ENCODE measurements at regions not wholly inside any gene's neighbourhood (a gene's known extent, or its start where the extent isn't known, plus 50 kb on each side); places are given as distances from the start of the nearest gene placed in this dataset.

- DNase-seq (ENCODE audit: low spot score): no peak
- in situ Hi-C loops (cut with HindIII; ENCODE audit: low sequenced_read_pairs): no loop called here
Measured at GRCh38 chr3:117303443-117303842, 593.9 kb downstream of the TUSC7 start.

DNA sequence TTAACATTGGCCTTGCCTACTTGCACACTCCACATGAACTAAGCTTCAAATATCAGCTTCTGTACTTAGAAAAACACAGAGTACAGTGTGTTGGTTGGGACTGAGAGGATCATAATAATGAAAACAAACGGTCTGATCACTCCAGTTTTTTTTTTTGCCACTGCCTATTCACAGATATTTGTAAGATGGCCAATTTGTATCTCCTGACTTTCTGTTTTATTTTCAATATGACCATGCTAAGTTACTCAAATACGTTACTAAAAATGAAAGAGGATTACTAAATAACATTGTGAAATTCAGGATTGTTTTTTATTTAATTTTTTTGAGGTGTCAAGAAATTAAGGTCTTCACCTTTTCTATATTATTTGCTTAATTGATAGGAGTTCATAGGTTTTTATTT is 595.1 kb downstream of the TUSC7 start:
- in situ Hi-C loops (cut with HindIII; ENCODE audit: low sequenced_read_pairs): no loop called here

GRCh38 chr3:117305681-117306080 is 596.1 kb downstream of the TUSC7 start:
- no peak for DNase-seq (ENCODE audit: low spot score)
- in situ Hi-C loops (cut with HindIII; ENCODE audit: low sequenced_read_pairs): no loop called here

More for the DNA sequence above, 595.1 kb downstream of the TUSC7 start:
- no peak for DNase-seq (ENCODE audit: low spot score)

- in situ Hi-C loops (cut with HindIII; ENCODE audit: low sequenced_read_pairs): no loop called here
- no peak for DNase-seq (ENCODE audit: low spot score)
Measured at GRCh38 chr3:117306299-117306698, 596.7 kb downstream of the TUSC7 start.

GRCh38 chr3:117308353-117308752 is 598.8 kb downstream of the TUSC7 start:
- in situ Hi-C loops (cut with HindIII; ENCODE audit: low sequenced_read_pairs): no loop called here
- DNase-seq (ENCODE audit: low spot score): no peak

GRCh38 chr3:117308756-117309155 is 599.2 kb downstream of the TUSC7 start:
- no peak for DNase-seq (ENCODE audit: low spot score)
- in situ Hi-C loops (cut with HindIII; ENCODE audit: low sequenced_read_pairs): no loop called here

DNA sequence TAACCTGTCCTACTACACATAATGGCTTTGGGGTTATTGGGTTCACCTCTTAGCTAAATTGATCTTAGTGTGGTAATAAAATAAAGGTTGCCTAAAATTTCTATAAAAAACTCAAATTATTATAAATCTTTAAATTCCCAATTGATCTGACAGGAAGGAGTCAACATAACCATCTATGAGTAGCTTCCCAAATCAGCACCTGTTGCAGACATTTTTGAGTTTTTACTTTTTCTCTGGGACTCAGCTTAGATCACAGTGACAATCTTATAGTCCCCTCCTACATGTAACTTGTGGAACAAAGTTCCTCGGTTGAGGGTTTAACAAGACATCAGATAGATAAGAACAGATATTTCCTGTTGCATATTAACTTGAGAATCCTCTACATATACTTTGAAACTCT is 601.0 kb downstream of the TUSC7 start:
- in situ Hi-C loops (cut with HindIII; ENCODE audit: low sequenced_read_pairs): no loop called here
- DNase-seq (ENCODE audit: low spot score): no peak

DNA sequence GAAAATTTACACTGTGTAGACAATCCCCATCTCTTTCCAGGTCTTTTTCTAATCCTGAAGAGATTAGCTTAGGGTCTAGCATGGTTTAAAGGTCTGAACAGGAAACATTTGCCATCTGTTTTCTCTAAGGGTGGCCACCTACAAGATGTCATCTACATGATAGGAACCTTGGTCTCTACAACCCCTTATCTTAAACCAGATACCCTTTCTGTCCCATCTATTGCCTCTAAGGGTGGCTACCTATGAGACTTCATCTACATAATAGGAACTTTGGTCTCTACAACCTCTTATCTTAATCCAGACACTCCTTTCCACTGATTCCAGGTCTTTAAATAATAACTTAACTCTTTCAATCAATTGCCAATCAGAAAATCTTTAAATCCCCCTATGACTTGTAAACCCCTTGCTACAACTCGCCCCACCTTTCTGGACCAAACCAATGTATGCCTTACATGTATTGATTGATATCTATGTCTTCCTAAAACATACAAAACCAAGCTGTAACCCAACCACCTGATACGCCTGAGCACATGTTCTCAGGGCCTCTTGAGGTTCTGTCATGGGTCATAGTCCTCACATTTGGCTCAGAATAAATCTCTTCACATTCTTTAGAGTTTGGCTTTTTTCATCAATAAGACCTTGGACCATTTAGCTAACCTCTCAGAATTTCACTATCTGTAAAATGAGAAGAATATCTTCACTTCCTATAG is 605.0 kb downstream of the TUSC7 start:
- no peak for DNase-seq (ENCODE audit: low spot score)
- in situ Hi-C loops (cut with HindIII; ENCODE audit: low sequenced_read_pairs): no loop called here

- in situ Hi-C loops (cut with HindIII; ENCODE audit: low sequenced_read_pairs): no loop called here
- DNase-seq (ENCODE audit: low spot score): no peak
Measured at GRCh38 chr3:117322866-117323265, 613.3 kb downstream of the TUSC7 start.

DNA sequence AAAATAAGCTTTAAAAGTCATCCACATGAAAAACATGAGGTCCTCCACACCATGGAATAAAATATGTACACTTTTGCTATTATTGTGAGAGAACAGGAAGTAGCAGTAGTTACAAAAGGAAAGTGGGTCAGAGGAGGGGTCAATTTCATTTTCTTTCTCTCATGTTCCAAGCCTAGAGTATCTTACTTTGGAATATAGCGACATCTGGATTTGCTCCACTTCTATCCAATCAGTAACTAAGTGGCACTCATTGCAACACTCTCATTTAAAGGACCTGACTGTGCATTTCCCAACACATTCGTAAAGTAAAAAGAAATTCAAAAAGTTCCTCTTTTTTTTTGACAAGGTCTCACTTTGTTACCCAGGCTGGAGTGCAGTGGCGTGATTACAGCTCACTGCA is 637.3 kb downstream of the TUSC7 start:
- DNase-seq (ENCODE audit: low spot score): no peak
- in situ Hi-C loops (cut with HindIII; ENCODE audit: low sequenced_read_pairs): no loop called here

DNA sequence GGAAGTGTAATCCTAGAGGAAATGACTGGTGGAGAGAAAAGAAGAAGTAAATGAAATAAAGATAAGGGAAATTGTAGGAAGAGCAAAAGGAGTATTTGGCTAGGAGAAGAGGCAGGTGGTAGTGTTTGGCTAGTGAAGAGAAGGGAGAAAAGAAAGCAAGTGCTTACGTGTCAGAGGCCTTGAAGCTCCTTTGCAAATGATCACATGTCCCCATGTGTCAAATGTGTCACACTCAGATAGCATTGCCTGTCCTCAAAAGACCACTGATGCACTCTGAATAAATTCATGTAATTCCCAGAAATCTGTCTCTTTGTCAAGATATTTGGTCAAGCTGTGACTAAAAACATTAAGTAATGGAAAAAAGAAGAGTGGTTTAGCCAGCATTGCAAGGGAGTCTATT is 639.3 kb downstream of the TUSC7 start:
- in situ Hi-C loops (cut with HindIII; ENCODE audit: low sequenced_read_pairs): no loop called here
- no peak for DNase-seq (ENCODE audit: low spot score)

- no peak for DNase-seq (ENCODE audit: low spot score)
- in situ Hi-C loops (cut with HindIII; ENCODE audit: low sequenced_read_pairs): no loop called here
Measured at GRCh38 chr3:117349566-117349965, 640.0 kb downstream of the TUSC7 start.

DNA sequence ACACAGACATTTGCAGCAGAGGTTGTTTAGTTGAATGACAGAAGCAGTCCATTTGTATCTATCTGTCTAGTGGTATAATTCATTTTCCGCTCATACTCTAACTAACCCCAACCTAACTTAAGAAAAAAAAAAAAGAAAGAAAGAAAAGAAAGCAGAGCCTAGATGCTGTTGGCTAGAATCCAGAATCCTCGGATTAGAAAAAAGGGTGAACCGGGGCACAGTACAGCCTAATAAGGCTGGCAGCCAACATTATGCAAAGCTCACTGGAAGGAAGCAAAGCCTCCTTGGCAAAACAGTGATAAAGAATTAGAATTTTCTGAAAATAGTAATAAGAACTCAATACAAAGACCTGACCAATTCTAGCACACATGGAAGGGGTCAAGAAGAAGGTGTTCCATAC is 640.8 kb downstream of the TUSC7 start:
- DNase-seq (ENCODE audit: low spot score): no peak
- in situ Hi-C loops (cut with HindIII; ENCODE audit: low sequenced_read_pairs): no loop called here

GRCh38 chr3:117355566-117355965 is 646.0 kb downstream of the TUSC7 start:
- no peak for DNase-seq (ENCODE audit: low spot score)
- in situ Hi-C loops (cut with HindIII; ENCODE audit: low sequenced_read_pairs): no loop called here

- DNase-seq (ENCODE audit: low spot score): no peak
- in situ Hi-C loops (cut with HindIII; ENCODE audit: low sequenced_read_pairs): no loop called here
Measured at GRCh38 chr3:117356091-117356705, 646.6 kb downstream of the TUSC7 start.

GRCh38 chr3:117358717-117359314 is 649.2 kb downstream of the TUSC7 start:
- no peak for DNase-seq (ENCODE audit: low spot score)
- in situ Hi-C loops (cut with HindIII; ENCODE audit: low sequenced_read_pairs): no loop called here

- in situ Hi-C loops (cut with HindIII; ENCODE audit: low sequenced_read_pairs): no loop called here
Measured at GRCh38 chr3:117366574-117366973, 657.0 kb downstream of the TUSC7 start.

DNA sequence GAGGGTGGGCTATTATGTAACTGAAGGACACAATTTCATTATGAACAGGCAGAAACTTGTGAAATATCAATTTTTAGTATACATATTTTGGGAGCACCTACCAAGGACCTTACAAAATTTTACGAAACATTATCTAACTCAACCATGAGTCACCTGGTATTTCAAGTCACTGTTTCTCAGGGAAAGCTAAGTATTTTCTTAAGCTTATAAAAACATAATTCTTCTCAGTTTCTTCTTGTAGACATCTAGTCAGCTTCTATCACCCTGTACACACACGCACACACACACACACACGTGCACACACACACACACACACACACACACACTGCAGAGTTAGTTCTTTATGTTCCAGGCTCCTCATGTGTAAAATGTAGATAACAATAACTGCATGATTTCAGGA is 658.3 kb downstream of the TUSC7 start:
- in situ Hi-C loops (cut with HindIII; ENCODE audit: low sequenced_read_pairs): no loop called here
- no peak for DNase-seq (ENCODE audit: low spot score)

More at GRCh38 chr3:117366574-117366973, 657.0 kb downstream of the TUSC7 start:
- DNase-seq (ENCODE audit: low spot score): no peak

DNA sequence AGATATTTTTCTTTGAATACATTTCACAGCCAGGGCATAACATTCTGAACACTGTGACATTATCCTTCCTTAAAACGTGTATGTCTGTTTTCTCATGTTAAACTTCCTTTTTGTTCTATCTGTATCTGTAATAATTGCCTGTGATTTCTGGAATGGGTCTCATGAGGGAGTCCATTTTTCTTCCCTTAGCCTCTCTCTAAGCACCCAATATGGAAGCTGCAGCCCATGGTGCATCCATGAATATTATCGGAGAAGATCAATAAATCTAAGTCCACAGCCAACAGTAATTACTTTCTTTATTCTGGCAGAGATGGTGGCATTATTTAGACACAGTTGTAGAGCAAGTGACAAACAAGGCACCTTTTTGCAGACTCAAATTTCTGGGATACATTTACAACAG is 671.1 kb downstream of the TUSC7 start:
- in situ Hi-C loops (cut with HindIII; ENCODE audit: low sequenced_read_pairs): no loop called here

GRCh38 chr3:117393119-117393518 is 683.5 kb downstream of the TUSC7 start:
- in situ Hi-C loops (cut with HindIII; ENCODE audit: low sequenced_read_pairs): no loop called here
- no peak for DNase-seq (ENCODE audit: low spot score)

More for the DNA sequence above, 671.1 kb downstream of the TUSC7 start:
- no peak for DNase-seq (ENCODE audit: low spot score)

Measured in G401 (cell line).